ENCODE measurements at regions not wholly inside any gene's neighbourhood (a gene's known extent, or its start where the extent isn't known, plus 50 kb on each side); places are given as distances from the start of the nearest gene placed in this dataset.

DNA sequence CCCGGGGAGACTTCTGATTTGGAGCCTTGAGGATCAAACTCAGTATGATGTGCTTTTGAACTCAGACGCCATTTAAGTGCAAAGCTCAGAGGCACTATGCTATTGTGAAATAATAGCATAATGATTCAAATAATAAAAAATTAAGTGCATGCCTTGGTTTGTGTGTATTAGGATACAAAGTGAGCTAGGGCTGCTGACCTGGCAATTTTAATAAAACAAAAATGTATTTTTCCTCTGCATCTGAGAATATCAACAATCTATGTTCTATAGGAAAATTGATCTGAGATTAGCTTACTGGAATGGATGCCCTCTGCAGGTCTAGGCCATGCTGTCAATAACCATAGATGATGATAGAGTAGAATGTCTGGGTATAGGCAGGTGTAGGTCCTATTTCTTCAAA is 278.8 kb downstream of the DCDC2C start:
- TF ChIP-seq, protein P1, sequence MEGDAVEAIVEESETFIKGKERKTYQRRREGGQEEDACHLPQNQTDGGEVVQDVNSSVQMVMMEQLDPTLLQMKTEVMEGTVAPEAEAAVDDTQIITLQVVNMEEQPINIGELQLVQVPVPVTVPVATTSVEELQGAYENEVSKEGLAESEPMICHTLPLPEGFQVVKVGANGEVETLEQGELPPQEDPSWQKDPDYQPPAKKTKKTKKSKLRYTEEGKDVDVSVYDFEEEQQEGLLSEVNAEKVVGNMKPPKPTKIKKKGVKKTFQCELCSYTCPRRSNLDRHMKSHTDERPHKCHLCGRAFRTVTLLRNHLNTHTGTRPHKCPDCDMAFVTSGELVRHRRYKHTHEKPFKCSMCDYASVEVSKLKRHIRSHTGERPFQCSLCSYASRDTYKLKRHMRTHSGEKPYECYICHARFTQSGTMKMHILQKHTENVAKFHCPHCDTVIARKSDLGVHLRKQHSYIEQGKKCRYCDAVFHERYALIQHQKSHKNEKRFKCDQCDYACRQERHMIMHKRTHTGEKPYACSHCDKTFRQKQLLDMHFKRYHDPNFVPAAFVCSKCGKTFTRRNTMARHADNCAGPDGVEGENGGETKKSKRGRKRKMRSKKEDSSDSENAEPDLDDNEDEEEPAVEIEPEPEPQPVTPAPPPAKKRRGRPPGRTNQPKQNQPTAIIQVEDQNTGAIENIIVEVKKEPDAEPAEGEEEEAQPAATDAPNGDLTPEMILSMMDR (conservative IDR thresholded peaks at IDR 0.05): no peak
- no peaks in the 10 kb centered on the region for H3K9me3 Mint-ChIP-seq
- H3K4me3 Mint-ChIP-seq: no peak overlapping the region
- peaks cover 11% of the 10 kb centered on the region for H3K4me1 Mint-ChIP-seq
- H3K27me3 Mint-ChIP-seq (ENCODE audit: low read depth): no peaks in the 10 kb centered on the region
- DNase-seq (ENCODE audit: low read depth, low spot score): no peak
- H3K27ac Mint-ChIP-seq (ENCODE audit: unreplicated experiment): no peak overlapping the region
- no peaks in the 10 kb centered on the region for H3K36me3 Mint-ChIP-seq (ENCODE audit: low read depth)

DNA sequence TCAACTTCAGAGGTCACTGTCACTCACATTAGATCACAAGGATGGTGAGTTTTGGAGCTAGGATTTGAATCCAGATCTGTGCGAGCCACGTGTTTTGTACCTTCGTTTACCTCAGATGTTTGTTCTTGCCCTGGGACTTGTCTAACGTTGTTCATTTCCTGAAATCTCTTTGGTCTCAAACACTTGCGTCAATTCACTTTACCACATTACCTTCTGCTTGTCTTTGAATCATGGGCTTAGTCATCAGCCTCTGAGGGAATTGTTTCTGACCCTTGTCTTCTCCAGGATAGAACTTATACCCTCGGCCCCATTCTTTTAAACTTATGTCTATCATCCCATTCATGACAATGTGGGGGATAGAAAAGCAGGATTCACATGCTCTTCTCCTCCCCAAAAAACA is 282.7 kb downstream of the DCDC2C start:
- Mint-ChIP-seq H3K4me3 (no peak overlapping the region), H3K9me3 (peaks cover 6% of the 10 kb centered on the region), H3K27me3 (ENCODE audit: low read depth) (no peaks in the 10 kb centered on the region), H3K4me1 (peaks cover 11% of the 10 kb centered on the region), H3K36me3 (ENCODE audit: low read depth) (peaks cover 7% of the 10 kb centered on the region), H3K27ac (ENCODE audit: unreplicated experiment) (no peak overlapping the region)
- no peak for DNase-seq (ENCODE audit: low read depth, low spot score)
- TF ChIP-seq, protein P1 (conservative IDR thresholded peaks at IDR 0.05): no peak

DNA sequence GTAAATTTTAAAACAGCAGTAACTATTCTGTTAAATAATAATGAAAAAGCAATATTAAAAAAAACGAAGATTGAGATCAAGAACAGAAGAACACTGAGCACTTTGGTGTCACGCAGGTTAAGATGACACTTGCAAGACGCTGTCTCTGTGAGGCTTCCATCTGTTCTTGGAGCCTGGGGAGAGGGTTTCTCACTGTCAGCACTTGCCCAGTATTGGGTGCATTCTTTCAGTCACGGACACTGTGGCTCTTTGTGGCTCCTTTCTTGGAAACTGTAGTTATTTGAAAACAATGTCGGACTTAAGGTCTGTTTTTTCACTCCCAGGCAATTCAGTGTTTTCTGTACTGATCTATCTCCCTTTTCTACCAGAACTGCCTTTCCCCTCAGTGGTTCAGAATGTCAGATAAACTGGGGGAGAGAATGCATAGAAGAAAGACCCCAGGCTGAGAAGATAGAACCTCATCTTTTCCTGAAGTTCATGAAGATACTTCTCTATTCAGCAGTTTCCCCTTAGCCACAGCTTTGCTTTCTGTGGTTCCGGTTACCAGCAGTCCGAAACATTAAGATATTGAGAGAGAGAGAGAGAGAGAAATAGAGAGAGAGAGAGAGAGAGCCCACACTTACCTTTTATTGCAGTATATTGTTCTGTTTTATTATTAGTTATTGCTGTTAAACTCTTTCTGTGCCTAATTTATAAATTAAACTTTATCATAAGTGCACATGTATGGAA is 283.3 kb downstream of the DCDC2C start:
- DNase-seq (ENCODE audit: low read depth, low spot score): no peak
- no peak overlapping the region for H3K27ac Mint-ChIP-seq (ENCODE audit: unreplicated experiment)
- H3K4me1 Mint-ChIP-seq: peaks cover 11% of the 10 kb centered on the region
- no peak overlapping the region for H3K4me3 Mint-ChIP-seq
- peaks cover 11% of the 10 kb centered on the region for H3K9me3 Mint-ChIP-seq
- TF ChIP-seq, protein P1 (conservative IDR thresholded peaks at IDR 0.05): no peak
- no peaks in the 10 kb centered on the region for H3K27me3 Mint-ChIP-seq (ENCODE audit: low read depth)
- H3K36me3 Mint-ChIP-seq (ENCODE audit: low read depth): peaks cover 12% of the 10 kb centered on the region

DNA sequence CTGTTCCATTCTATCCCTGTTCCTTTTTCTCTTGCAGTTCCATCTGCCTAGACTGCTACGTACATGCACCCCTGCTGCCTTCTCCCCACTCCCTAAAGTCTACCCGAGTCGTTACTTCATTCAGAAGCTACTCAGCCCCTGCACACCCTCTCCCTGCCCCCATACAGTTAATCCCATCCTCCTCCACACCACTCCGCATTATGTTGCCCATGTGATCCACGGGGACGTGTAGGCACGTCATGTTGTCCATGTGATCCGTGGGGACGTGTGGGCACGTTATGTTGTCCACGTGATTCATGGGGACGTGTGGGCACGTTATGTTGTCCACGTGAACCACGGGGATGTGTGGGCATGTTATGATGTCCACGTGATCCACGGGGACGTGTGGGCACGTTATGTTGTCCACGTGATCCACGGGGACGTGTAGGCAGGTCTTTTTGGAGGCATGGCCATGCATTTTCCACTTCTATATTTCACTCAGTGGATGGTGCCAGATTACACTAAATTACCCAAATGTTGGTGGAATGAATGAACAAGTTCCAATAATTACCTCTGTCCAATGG is 299.5 kb downstream of the DCDC2C start:
- DNase-seq (ENCODE audit: low read depth, low spot score): no peak
- Mint-ChIP-seq H3K4me3 (no peak overlapping the region), H3K27ac (ENCODE audit: unreplicated experiment) (peak overlapping the region; percentile 69), H3K9me3 (peaks cover 6% of the 10 kb centered on the region), H3K36me3 (ENCODE audit: low read depth) (peaks cover 3% of the 10 kb centered on the region), H3K4me1 (no peaks in the 10 kb centered on the region), H3K27me3 (ENCODE audit: low read depth) (no peaks in the 10 kb centered on the region)
- TF ChIP-seq, protein P1 (conservative IDR thresholded peaks at IDR 0.05): no peak

DNA sequence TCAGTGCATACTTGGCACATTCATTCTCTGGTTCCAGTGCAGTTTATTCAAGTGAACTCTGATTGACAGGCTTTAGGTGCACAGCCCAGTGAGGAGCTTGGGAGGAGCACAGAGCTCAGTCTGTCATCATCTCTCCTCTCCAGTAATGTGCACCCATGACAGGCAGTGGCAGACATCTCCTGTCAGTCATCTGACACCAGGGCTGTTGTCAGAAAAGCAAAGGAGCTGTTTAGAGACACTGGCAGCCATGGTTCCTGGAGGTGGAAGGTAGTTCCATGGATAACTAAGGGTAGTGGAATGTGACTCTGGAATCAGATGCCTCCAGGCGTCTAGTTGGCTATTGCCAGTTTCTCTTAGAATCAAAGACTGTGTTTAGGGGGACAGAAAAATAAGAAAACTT is 308.8 kb downstream of the DCDC2C start:
- no peak overlapping the region for H3K4me3 Mint-ChIP-seq
- H3K9me3 Mint-ChIP-seq: peaks cover 9% of the 10 kb centered on the region
- H3K4me1 Mint-ChIP-seq: no peaks in the 10 kb centered on the region
- no peak overlapping the region for H3K27ac Mint-ChIP-seq (ENCODE audit: unreplicated experiment)
- H3K27me3 Mint-ChIP-seq (ENCODE audit: low read depth): no peaks in the 10 kb centered on the region
- TF ChIP-seq, protein P1 (conservative IDR thresholded peaks at IDR 0.05): no peak
- H3K36me3 Mint-ChIP-seq (ENCODE audit: low read depth): peaks cover 9% of the 10 kb centered on the region
- DNase-seq (ENCODE audit: low read depth, low spot score): no peak

Data from neural crest cell (in vitro differentiated cells).